GM19351 (cell line): ENCODE measurements at regions not wholly inside any gene's neighbourhood (a gene's known extent, or its start where the extent isn't known, plus 50 kb on each side); places are given as distances from the start of the nearest gene placed in this dataset.

ENCODE experiments used
- ATAC-seq: cut with Tn5 transposase; IDR thresholded peaks from one replicate; pipeline ENCODE4 v1.9.1; 2021; ENCODE audit warnings: mild to moderate bottlenecking, moderate library complexity; ENCODE audit not compliant: unreplicated experiment

DNA sequence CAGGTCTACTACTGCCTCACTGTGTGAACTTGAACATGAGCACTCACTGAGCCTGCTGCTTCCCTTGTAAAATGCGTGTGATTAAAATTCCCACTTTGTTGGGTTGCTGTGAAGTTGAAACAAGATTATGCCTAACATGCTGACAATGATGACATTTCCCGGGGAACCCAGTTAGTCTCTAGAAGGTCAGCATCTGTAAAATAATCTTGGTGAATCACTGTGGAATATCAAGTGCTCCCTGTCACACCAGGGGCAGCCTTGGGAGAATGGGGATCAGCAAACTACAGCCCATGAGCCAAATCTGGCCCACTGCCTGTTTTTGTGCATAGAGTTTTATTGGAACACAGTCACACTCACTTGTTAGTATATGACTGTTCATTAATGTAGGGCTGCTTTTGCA lies 335.2 kb downstream of the MIAT start:
- ATAC-seq = no peak

DNA sequence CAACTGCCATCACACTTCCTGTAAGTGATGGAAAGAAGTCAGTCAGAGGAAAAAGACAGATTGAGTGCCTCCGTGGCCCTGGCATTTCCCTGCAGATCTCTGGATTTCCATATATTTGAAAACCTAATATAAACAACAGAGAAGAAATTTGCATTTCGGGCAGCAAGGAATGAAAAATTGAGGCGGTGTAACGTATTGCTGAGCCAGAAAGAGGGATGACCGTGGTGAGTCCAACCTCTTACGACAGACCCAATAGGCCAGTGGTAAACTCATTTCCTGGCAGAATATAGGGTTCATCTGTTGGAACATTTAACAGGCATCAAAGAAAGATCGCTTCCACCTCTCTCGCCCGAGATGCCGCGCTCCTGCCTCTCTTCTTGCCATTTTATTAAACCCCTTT lies 336.5 kb downstream of the MIAT start:
- no peak for ATAC-seq

DNA sequence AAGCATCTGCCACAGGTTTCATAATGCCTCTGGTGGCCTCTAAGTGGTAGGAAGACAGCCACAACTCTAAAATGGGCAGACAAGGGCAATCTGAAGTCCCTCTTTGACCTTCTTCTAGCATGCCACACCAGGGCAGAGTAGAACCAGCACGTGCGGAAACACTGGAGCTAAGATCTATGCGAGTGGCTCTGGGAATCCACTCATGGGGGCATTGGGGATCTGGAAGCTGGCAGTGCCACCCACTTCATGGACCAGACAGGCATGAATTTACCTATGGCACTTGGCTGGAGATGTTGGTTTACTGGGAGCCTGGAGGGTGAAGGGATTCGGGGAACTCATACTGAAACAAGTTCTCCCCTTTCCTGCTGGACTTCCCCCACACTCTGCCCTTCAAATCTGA lies 337.4 kb downstream of the MIAT start:
- ATAC-seq = no peak

DNA sequence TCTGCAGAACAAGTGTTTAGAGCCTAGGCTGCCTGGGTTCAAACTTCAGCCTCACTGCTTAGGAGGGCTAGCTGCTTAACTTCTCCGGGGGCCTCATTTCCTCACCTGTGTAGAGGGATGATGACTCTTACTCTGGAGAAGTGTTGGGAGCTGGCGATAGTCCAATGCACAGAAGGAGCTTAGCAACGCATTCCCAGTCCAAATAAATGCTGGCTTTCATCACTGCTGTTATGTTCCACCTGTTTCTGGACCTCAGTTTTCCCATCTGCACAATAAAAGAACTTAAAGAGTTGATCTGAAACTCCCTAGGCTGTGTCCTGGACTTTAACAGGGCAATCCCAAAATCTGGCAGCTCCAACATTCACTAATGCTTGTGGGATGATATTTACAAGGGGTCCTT lies 337.8 kb downstream of the MIAT start:
- ATAC-seq = no peak

DNA sequence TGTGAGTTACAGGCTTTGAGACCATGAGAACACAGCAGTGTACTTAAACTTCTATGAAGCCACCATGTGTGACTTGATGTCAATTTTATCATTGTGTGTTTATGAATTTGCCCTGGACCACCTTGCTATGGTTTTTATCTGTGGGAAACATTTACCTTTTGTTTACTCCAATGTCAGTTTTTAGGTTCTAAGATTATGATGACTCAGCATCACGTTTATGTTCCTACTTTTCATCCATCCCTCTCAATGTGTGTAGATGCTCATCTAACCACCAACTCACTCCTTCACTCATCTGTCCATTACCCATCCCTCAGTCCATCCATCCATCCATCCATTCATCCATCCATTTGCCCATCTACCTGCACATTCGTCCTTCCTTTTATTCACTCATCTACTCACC lies 338.8 kb downstream of the MIAT start:
- ATAC-seq = no peak

DNA sequence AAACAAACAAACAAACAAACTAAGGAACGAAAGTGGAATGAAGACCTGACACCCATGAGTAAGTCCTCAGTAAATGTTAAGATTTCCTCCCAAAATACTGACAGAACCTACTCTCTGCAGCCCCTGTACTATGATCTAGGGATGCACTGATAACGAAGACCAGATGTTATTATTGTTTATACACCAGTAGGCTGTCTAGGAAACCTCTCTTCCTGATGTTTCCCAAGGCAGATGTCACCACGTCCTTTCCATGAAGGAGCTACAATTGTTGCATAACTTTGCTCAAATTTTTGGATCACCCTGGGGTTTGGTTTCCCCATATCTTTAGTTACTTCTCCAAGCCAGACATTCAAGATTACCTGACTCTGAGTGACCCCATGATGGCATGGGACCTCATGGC lies 340.7 kb downstream of the MIAT start:
- no peak for ATAC-seq

DNA sequence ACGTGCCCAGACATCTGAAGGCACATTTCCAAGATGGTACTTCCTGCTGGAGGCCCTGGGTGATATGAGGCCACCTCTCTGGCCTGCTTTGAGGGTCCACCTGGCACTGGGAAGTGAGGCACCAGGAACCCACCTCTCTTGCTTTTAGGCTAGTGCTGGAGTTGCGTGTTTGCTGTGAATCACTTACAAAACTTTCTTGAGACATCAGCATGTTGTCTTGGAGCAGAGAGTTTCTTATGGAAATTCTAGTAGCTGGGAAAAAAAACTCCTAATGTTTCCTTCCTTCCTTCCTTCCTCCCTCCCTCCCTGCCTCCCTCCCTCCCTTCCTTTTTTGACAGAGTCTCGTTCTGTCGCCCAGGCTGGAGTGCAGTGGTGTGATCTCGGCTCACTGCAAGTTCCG lies 341.3 kb downstream of the MIAT start:
- ATAC-seq = no peak

DNA sequence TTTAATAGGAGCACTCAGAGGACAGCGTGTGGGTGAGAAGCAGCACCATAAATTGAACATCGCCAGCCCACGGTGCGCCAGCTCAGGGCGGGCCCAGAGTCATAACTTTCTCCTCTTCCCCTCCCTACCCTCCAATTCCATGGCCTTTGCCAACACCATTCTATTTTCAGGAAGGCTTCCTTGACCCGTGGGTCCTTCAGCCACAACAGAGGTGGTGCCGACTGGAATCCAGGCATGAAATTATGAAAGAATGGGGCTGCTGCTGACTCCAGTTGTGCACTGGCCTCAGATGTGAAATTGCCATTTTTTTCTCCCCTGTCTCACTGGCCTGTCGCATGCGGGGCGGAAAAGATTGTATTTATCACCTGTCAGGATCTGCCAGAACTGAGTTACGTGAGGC lies 345.9 kb downstream of the MIAT start:
- ATAC-seq = no peak

DNA sequence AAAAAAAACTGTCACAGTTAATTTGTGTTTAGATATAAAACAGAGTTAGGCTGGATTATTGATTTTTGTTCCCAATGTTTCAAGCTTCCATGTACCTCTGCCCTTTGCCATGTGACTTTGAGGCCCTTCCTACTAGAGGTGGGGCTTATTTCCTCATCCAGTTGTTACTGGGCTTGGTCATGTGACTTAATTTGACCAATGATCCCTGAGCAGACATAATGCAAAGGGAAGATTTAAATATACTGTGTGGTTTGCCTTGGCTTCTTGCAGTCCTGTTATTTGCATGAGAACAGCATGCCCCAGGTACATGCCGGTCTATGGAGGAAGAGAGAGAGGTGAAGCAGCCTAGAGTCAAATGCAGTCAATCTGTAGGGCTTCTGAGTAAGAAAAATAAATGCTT lies 347.0 kb downstream of the MIAT start:
- ATAC-seq = no peak

DNA sequence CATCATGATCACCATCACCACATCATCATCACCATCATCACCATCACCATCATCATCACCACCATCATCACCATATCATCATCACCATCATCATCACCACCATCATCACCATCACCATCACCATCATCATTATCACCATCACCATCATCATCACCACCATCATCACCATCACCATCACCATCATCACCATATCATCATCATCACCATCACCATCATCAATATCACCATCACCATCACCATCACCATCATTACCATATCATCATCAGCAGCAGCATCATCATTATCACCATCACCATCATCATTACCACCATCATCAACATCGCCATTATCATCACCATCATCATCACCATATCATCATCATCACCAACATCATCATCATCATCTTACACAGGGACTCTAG lies 351.1 kb downstream of the MIAT start:
- ATAC-seq = no peak

DNA sequence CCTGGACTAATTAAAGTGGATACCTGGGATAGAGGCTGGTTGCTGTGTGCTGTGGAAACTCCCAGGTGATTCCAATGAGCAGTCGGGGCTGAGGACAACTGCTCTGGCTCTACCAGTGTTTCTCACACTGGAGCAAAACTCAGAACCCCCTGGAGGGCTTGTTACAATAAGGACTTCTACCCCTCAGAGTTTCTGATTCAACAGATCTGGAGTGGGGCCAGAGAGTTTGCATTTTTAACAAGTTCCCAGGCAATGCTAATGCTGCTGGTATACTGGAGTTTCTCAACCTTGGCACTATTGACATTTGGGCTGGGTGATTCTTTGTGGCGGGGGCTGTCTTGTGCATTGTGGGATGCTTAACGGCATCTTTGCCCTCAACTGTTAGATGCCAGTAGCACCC lies 353.7 kb downstream of the MIAT start:
- ATAC-seq = no peak

DNA sequence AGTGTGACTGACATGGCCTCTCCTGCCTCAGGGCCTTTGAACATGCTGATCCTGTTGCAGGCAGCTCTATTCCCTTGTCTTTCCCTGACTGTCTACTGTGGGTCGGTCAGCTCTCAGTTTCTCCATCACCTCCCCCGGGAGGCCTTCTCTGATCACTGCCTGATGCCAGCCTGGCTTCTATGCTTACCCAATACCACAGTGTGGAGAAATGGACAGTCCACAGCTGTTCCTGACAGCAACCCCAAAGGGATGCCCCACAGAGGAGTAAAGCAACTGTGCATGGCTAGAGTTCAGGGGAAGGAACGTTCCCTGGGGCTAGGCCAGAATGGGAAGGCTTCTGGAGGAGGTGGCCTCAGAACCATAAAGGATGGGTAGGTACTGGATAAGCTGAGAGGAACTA lies 354.3 kb downstream of the MIAT start:
- ATAC-seq = no peak

DNA sequence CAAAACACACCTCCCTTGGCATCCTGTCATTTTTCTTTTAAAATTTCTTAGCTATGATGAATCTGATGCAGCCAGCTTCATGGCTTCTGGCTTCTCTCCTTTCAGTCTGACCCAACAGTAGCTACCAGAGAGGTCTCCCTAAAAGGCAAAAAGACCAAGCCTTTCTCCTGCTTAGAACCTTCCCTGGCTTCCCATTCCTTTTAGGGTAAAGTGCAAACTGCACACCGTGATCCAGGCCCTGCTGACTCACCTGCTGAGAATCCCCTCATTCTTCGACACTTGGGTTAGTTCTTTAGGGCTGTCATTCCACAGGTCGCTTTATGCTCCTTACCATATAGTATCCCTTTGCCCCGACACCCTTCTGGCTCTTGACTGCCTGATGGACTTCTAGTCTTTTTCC lies 362.4 kb downstream of the MIAT start:
- ATAC-seq = no peak

DNA sequence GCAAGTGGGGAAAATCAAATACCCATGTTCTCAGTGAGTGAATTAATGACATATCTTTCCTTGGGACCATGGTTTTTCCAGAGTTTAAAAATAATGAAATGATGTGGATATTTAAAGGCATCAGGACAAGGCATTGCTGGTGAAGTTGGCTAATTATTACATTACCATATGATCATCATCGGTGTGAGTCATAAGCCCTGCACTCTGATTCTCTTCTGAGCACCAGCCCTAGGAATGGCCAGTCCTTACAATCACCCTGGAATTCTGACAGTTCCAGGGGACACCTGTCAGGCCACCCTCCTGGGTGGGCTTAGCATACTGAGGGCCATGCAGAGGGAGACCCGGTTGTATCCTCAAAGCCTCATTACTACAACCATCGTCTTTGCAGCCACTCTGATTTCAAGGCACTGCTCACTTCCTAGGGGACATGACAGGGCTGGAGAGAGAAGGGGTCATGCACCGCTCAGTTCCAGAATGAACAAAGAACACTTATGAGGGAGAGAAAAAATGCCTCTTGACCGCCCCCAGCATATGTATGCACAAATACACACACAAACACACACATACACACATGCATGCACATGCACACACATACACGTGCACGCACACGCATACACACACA lies 365.0 kb downstream of the MIAT start:
- no peak for ATAC-seq

DNA sequence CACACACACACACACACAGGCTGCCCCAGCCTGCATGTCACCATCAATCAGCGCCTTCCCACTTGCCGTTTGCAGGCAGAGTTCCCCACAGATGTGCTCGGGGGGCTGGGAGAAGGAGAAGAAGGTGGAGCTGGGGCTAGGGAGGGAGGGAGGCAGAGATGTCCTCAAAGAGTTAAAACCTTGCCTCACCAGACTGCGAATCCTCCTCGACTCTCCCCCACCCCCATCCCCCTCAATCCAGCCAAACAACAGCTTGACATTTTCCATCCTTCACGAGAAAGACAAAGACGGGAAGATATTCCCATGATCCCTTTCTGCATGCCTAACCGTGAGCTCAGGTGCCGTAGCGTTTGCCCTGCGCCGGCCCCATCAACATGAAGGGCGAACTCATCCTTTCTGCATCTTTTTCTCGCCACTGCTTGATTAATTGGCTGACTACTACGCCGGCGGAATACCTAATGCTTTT lies 365.5 kb downstream of the MIAT start:
- no peak for ATAC-seq

DNA sequence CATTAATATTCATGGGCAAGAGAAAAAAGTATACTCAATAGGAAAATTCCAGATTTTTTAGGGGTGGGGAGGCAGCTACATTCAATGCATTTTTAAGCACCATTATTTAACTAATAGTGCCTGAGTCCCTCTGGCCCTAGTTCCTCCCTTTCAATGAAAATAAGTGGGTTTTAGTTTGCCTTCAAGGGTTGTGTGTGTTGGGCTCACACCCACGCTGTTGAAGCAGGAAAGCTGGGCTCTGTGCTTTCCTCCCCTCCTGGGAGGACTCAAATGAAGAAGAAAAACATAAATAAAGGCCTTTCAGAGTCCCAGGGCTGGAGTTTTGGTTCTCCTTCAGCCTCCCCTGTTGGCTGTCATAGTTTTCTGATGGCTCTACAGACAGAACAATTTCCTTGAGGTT lies 366.2 kb downstream of the MIAT start:
- ATAC-seq = no peak

DNA sequence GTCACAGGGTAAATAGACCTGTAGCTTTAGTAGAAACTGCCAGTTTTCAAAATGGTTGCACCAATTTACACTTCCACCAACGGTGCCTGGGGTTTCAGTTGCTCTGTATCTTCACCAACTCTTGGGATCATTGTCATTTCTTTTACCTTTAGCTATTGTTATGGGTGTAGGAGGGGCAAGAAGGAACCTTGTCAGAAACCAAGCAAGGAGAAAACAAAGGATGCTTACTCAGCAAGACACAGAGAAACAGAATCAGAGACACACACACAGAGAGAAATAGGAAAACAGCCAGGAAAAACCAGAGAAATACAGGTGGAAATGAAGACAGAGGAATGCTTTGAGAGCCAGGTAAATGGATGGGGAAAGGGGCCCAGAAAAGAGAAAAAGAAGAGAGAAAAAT lies 367.6 kb downstream of the MIAT start:
- no peak for ATAC-seq

DNA sequence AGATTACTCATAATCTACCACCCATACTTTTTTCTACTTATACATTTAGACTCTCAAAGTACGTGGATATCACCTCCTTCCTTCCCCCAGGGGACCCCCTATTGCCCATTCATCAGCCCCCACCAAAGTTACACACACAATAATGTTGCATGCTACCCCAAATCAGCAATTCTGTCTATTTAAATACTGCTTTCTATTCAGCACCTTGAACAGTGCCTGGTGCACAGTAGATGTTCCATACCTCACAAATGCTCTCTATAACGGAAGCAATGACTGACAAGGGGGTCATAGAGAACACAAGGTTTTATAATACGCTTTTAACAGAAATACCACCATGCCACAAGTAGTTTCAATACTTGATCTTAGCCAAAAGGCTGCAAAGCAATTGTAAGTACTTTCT lies 370.7 kb downstream of the MIAT start:
- no peak for ATAC-seq

DNA sequence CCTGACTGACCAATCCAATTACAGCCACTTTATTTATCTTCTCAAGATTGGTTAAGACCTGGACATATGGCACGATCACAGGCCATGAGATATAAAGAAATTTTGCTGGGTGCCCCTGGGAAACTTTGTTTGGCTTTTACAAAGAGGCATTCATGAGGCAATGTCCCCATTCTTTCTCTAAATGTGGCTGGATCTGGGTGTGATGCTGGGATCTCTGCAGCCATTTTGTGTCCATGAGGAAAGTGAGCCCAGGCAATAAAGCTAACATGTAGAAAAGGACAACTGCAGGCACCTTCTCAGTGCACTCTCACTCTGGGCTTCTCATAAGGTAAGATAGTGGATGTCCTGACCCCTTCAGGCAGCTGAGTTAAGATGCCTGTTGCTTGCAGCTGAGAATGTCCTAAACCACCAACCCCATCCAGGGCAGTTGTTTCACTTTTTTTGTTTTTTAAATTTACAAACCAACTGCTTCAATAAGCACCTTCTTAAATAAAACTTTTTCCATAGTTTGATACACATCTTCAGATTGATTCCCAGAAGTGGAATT lies 372.3 kb downstream of the MIAT start:
- ATAC-seq = no peak

DNA sequence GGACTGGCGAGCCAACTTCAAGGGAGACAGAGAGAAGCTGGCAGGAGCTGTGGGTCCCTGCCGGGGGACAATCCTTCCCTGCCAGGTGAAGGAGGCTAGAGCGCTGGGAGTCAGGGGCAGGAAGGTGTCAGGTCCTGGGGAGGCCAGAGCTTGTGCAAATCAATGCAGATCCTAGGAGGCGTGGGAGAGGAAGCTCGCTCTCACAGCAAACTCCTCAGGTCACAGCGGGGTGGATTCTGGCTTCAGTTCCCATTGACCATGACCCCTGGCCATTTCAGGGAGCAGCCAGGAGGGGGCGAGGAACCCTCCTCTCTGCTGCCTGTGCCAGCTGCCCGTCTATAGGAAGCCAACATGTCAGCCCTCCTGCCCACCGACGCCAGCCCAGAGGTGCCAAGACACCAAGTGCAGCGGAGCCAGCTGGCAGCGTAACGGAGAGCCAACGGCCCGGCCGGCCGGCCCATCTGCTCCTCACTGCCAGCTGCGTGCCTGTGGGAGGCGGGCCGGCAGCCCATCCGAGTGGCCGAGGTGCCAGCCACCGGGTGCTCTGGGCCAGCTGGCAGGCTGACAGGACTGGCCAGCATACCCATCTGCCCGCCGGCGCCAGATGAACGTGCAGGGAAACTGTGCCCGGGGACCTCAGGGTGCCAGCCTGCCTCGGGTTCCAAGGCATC lies 374.8 kb downstream of the MIAT start:
- ATAC-seq = no peak

DNA sequence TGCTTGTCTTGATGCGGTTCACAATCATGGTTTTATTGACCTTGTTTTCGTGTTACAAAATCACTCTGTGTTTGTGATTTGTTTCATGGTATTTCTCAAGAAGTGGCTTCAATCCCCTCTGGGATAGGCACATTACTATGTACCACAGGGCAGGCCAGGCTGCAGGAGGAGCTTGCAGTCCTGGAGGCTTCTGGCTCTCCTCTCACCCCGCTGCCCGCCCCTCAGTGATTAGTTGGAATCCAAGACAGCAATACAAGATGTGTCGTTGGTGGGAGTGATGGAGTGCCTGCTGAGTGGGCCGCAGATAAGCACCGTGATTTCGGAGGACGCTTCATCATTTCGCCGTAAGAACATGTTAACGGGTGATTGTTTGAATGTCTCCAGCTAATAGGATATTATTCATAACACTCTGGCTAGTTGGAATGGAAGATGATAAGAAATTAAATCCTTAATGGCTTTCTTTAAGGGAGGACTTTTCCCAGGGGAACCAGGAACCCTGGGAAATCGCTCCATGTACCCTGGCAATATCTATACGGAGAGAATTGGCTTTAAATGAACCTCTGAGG lies 384.4 kb downstream of the MIAT start:
- no peak for ATAC-seq

DNA sequence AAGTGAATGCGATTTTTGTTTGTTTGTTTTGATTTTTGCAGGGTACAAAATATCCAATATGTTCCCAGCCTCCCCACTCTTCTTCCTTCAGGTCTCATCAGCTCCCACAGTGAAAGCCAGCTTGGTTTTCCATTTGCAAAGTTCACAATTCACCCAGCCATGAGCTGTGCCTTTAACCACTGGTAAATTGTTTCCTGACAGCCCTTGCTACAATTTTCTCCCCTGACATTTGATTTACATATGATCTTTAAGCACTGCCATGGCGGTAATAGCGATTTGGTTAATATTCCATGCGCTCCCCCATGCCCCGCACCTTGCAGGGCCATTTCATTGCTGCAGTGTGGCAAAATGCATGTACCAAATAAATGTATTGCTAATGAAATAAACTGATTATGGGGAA lies 385.9 kb downstream of the MIAT start:
- ATAC-seq = no peak
